Gastroesophageal sphincter (tissue), 4 donors: ENCODE measurements at regions not wholly inside any gene's neighbourhood (a gene's known extent, or its start where the extent isn't known, plus 50 kb on each side); places are given as distances from the start of the nearest gene placed in this dataset.

Experiments used
- ATAC-seq: fragments of 150-250 bp; one replicate; pipeline ENCODE4 v1.9.1; 2016; ENCODE audit warnings: mild to moderate bottlenecking, moderate library complexity
- H3K27ac ChIP-seq, 4 donors: fragments of 200-600 bp; sonication (generic) in 3 of 4; 1 replicate in 3 of 4; 2 replicates in 1 of 4; pipeline ENCODE4 v1.5.1; 2016 to 2019
- H3K27me3 ChIP-seq: fragments of 200-600 bp; sonication (generic); one replicate; pipeline ENCODE4 v1.5.1; 2019
- H3K36me3 ChIP-seq, 2 donors: fragments of 200-600 bp; sonication (generic); one replicate each; pipeline ENCODE4 v1.5.1; 2019; ENCODE audit warnings: control low read depth in 1 of 2
- H3K4me1 ChIP-seq, 3 donors: fragments of 200-600 bp; sonication (generic); 1 replicate in 2 of 3; 2 replicates in 1 of 3; pipeline ENCODE4 v1.5.1; 2016 to 2019; ENCODE audit warnings: control low read depth in 2 of 3
- H3K4me3 ChIP-seq, 2 donors: fragments of 200-600 bp; sonication (generic); one replicate each; pipeline ENCODE4 v1.5.1; 2019; ENCODE audit warnings: mild to moderate bottlenecking in 1 of 2, moderate library complexity in 1 of 2
- H3K9me3 ChIP-seq, 3 donors: fragments of 200-600 bp; sonication (generic); one replicate each; pipeline ENCODE4 v1.5.1; 2017 to 2019; ENCODE audit warnings: control low read depth in 2 of 3
- CTCF ChIP-seq, 4 experiments: fragments of 200-600 bp in 2 of 4; fragments of 450-650 bp in 2 of 4; sonication (generic) in 1 of 4; IDR thresholded peaks; one replicate each; pipeline ENCODE4 v1.5.1; 2017 to 2019; ENCODE audit warnings: antibody characterized with exemption in 4 of 4, mild to moderate bottlenecking in 2 of 4, moderate library complexity in 2 of 4
- EP300 ChIP-seq: sonication (generic); formaldehyde crosslinking; IDR thresholded peaks from one replicate; pipeline ENCODE4 v1.6.1; 2017; ENCODE audit warnings: antibody characterized with exemption, mild to moderate bottlenecking
- POLR2A ChIP-seq, 2 donors: fragments of 450-650 bp; IDR thresholded peaks; one replicate each; pipeline ENCODE4 v1.6.1; 2017; ENCODE audit warnings: antibody characterized with exemption in 2 of 2, mild to moderate bottlenecking in 2 of 2, moderate library complexity in 1 of 2
- POLR2AphosphoS5 ChIP-seq: sonication (generic); formaldehyde crosslinking; IDR thresholded peaks from one replicate; pipeline ENCODE4 v1.6.1; 2017; ENCODE audit warnings: antibody characterized with exemption
- WGBS, 2 donors: methylation state at CpG; one replicate each; pipeline ENCODE4 v1.1.5; 2018; ENCODE audit warnings: low coverage in 1 of 2; 5-methylcytosine and 5-hydroxymethylcytosine counted together

GRCh38 chr10:10392511-10392910, 625.2 kb upstream of the CELF2 start:
- no peaks in the 10 kb centered on the region for H3K27me3 ChIP-seq
- WGBS, 2 donors = 87 to 96% methylated on average over 2 of the region's 2 CpGs
- no peak for ATAC-seq
- H3K4me1 ChIP-seq = no peaks in the 10 kb centered on the region
- peaks cover 0 to 3% (median 0%) of the 10 kb centered on the region in 3 donors for H3K9me3 ChIP-seq
- H3K27ac ChIP-seq = no peak overlapping the region
- no peaks in the 10 kb centered on the region for H3K36me3 ChIP-seq
- TF ChIP-seq EP300 (no peak), POLR2AphosphoS5 (no peak), POLR2A (IDR thresholded peaks at IDR 0.05) (no peak), CTCF (IDR thresholded peaks at IDR 0.05) (no peak)
- H3K4me3 ChIP-seq = no peak overlapping the region

GRCh38 chr10:10394933-10395658, 622.6 kb upstream of the CELF2 start:
- WGBS, 2 donors = 42 to 55% methylated on average over 4 of the region's 4 CpGs
- Histone ChIP-seq H3K27me3 (no peaks in the 10 kb centered on the region), H3K9me3 (peaks cover 0 to 4% (median 0%) of the 10 kb centered on the region in 3 donors), H3K4me1 (no peaks in the 10 kb centered on the region), H3K4me3 (no peak overlapping the region), H3K27ac (no peak overlapping the region), H3K36me3 (no peaks in the 10 kb centered on the region)
- no peak for ATAC-seq
- TF ChIP-seq POLR2AphosphoS5 (no peak), CTCF (IDR thresholded peaks at IDR 0.05) (no peak), POLR2A (IDR thresholded peaks at IDR 0.05) (no peak), EP300 (no peak)

GRCh38 chr10:10396601-10397000, 621.1 kb upstream of the CELF2 start:
- TF ChIP-seq EP300 (no peak), CTCF (IDR thresholded peaks at IDR 0.05) (no peak), POLR2AphosphoS5 (no peak), POLR2A (IDR thresholded peaks at IDR 0.05) (no peak)
- 67 to 86% methylated on average over 1 to 3 of the region's 3 CpGs for WGBS, 2 donors
- no peak for ATAC-seq
- Histone ChIP-seq H3K36me3 (no peaks in the 10 kb centered on the region), H3K4me3 (no peak overlapping the region), H3K27me3 (no peaks in the 10 kb centered on the region), H3K9me3 (peaks cover 0 to 4% (median 0%) of the 10 kb centered on the region in 3 donors), H3K4me1 (no peaks in the 10 kb centered on the region), H3K27ac (no peak overlapping the region)

- ATAC-seq = no peak
These were observed 619.8 kb upstream of the CELF2 start for GRCh38 chr10:10397906-10398305.

More at GRCh38 chr10:10397906-10398305, 619.8 kb upstream of the CELF2 start:
- H3K27me3 ChIP-seq = no peaks in the 10 kb centered on the region
- TF ChIP-seq EP300 = no peak
- TF ChIP-seq POLR2A (IDR thresholded peaks at IDR 0.05) = no peak
- no peak for TF ChIP-seq POLR2AphosphoS5
- TF ChIP-seq CTCF (IDR thresholded peaks at IDR 0.05) = no peak
- H3K9me3 ChIP-seq = peaks cover 0 to 4% (median 0%) of the 10 kb centered on the region in 3 donors
- H3K4me1 ChIP-seq = no peaks in the 10 kb centered on the region
- H3K36me3 ChIP-seq = no peaks in the 10 kb centered on the region
- H3K27ac ChIP-seq = no peak overlapping the region
- no peak overlapping the region for H3K4me3 ChIP-seq
